ENCODE measurements at regions not wholly inside any gene's neighbourhood (a gene's known extent, or its start where the extent isn't known, plus 50 kb on each side); places are given as distances from the start of the nearest gene placed in this dataset.
"Not testable (repeated sequence)": the region's sequence is repeated elsewhere in the genome, so short reads cannot be mapped to it uniquely, and the experiment has no call there.

DNA sequence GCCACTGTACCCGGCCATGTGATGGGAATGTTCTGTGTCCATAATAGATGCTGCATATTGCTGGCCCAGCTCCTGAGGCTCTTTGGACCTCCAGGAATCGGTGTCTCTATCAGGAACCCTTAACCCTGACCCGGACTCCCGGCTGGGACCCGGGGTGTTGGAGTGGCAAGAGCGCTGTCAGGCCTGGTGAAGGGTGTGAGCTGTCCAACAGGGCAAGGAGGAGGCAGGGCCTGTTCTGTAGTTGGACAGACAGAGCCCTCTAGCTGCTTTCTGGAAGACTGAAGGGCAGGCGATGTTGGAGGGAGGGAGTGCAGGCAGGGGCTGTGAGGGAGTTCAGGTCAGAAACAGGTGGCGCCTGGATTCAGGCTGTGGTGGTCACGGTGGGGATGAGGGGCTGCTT, 3082.3 kb downstream of the RPIA start:
- H3K27me3 ChIP-seq (ENCODE audit: insufficient read depth, low read length); POLR2A ChIA-PET; RAD21 ChIA-PET (ENCODE audit: low non-redundant PET in 1 of 2, low total read pairs in 2 of 2, uncharacterized antibody in 2 of 2, unreplicated experiment in 2 of 2); H3K36me3 ChIP-seq (ENCODE audit: control insufficient read depth in 1 of 2, insufficient read depth in 2 of 2, low read length in 2 of 2); BruUV-seq (replicated peaks); H3K9me3 ChIP-seq (ENCODE audit: control insufficient read depth in 1 of 2, insufficient read depth in 1 of 2, low read depth in 1 of 2, low read length in 2 of 2); H3K79me2 ChIP-seq (ENCODE audit: insufficient read depth, low read length); DNase-seq (ENCODE audit: low read depth, low spot score); H3K27ac ChIP-seq (ENCODE audit: low read depth, low read length); CTCF ChIA-PET; H3K9ac ChIP-seq (ENCODE audit: low read length); H4K20me1 ChIP-seq (ENCODE audit: insufficient read depth); H3K4me2 ChIP-seq (ENCODE audit: low read length); H2AFZ ChIP-seq (ENCODE audit: low read depth, low read length, poor library complexity, severe bottlenecking); H3K4me3 ChIP-seq (replicated peaks in 1 of 2; ENCODE audit: low read depth in 1 of 2, low read length in 2 of 2); H3K4me1 ChIP-seq (ENCODE audit: control insufficient read depth in 1 of 2, insufficient read depth in 2 of 2, low read length in 2 of 2); intact Hi-C loops (cut with micrococcal nuclease); ATAC-seq; H3K9me2 ChIP-seq (ENCODE audit: insufficient read depth): not testable (repeated sequence)
- TF ChIP-seq RAD21 (IDR thresholded peaks at IDR 0.05; ENCODE audit: low read depth): peak; percentile 10; the same call in 1 of the 2 replicates

DNA sequence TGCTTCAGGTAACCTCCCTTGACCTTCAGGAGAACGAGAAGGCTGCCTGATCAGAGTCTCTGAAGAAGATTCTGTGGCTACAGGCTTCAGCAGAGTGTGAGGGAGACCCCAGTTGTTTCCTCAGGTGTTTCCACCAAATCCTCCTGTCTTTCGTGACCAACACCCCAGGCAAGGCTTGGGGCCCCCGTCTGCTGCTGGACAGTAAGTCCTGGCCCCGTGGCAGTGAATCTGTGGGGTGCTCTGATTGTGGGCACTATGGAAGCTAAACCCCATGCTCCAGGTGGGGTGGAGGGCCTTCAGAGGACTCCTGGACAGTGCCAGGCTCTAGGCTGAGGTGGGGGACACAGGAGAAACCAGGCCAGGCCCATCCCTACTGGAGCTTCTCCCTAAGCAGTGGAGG, 3083.7 kb downstream of the RPIA start:
- H3K27me3 ChIP-seq (ENCODE audit: insufficient read depth, low read length); H3K27ac ChIP-seq (ENCODE audit: low read depth, low read length); intact Hi-C loops (cut with micrococcal nuclease); DNase-seq (ENCODE audit: low read depth, low spot score); POLR2A ChIA-PET; H3K4me2 ChIP-seq (ENCODE audit: low read length); BruUV-seq (replicated peaks); H3K36me3 ChIP-seq (ENCODE audit: control insufficient read depth in 1 of 2, insufficient read depth in 2 of 2, low read length in 2 of 2); H4K20me1 ChIP-seq (ENCODE audit: insufficient read depth); RAD21 ChIA-PET (ENCODE audit: low non-redundant PET in 1 of 2, low total read pairs in 2 of 2, uncharacterized antibody in 2 of 2, unreplicated experiment in 2 of 2); H3K79me2 ChIP-seq (ENCODE audit: insufficient read depth, low read length); H3K9me3 ChIP-seq (ENCODE audit: control insufficient read depth in 1 of 2, insufficient read depth in 1 of 2, low read depth in 1 of 2, low read length in 2 of 2); CTCF ChIA-PET; ATAC-seq; H3K4me1 ChIP-seq (ENCODE audit: control insufficient read depth in 1 of 2, insufficient read depth in 2 of 2, low read length in 2 of 2); H3K4me3 ChIP-seq (replicated peaks in 1 of 2; ENCODE audit: low read depth in 1 of 2, low read length in 2 of 2); H2AFZ ChIP-seq (ENCODE audit: low read depth, low read length, poor library complexity, severe bottlenecking); H3K9me2 ChIP-seq (ENCODE audit: insufficient read depth); H3K9ac ChIP-seq (ENCODE audit: low read length): not testable (repeated sequence)

DNA sequence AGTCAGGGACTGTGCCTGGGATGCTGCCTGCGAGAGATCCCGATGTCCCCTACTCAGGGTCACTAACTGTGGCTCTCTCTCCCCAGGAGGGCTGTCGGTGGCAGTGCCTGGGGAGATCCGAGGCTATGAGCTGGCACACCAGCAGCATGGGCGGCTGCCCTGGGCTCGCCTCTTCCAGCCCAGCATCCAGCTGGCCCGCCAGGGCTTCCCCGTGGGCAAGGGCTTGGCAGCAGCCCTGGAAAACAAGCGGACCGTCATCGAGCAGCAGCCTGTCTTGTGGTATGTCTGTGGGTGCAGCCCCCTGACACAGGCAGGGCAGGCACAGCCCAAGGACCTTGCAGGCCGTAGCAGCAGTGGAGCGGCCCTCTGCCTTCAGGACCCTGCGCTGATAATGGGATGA, 3088.9 kb downstream of the RPIA start:
- H3K36me3 ChIP-seq (ENCODE audit: control insufficient read depth in 1 of 2, insufficient read depth in 2 of 2, low read length in 2 of 2); H3K9me3 ChIP-seq (ENCODE audit: control insufficient read depth in 1 of 2, insufficient read depth in 1 of 2, low read depth in 1 of 2, low read length in 2 of 2); RAD21 ChIA-PET (ENCODE audit: low non-redundant PET in 1 of 2, low total read pairs in 2 of 2, uncharacterized antibody in 2 of 2, unreplicated experiment in 2 of 2); H4K20me1 ChIP-seq (ENCODE audit: insufficient read depth); POLR2A ChIA-PET; ATAC-seq; BruUV-seq (replicated peaks); H3K27ac ChIP-seq (ENCODE audit: low read depth, low read length); H3K9me2 ChIP-seq (ENCODE audit: insufficient read depth); CTCF ChIA-PET; H3K27me3 ChIP-seq (ENCODE audit: insufficient read depth, low read length); H3K79me2 ChIP-seq (ENCODE audit: insufficient read depth, low read length); H3K4me3 ChIP-seq (replicated peaks in 1 of 2; ENCODE audit: low read depth in 1 of 2, low read length in 2 of 2); H3K4me1 ChIP-seq (ENCODE audit: control insufficient read depth in 1 of 2, insufficient read depth in 2 of 2, low read length in 2 of 2); H3K4me2 ChIP-seq (ENCODE audit: low read length); H3K9ac ChIP-seq (ENCODE audit: low read length); intact Hi-C loops (cut with micrococcal nuclease); H2AFZ ChIP-seq (ENCODE audit: low read depth, low read length, poor library complexity, severe bottlenecking); DNase-seq (ENCODE audit: low read depth, low spot score): not testable (repeated sequence)

DNA sequence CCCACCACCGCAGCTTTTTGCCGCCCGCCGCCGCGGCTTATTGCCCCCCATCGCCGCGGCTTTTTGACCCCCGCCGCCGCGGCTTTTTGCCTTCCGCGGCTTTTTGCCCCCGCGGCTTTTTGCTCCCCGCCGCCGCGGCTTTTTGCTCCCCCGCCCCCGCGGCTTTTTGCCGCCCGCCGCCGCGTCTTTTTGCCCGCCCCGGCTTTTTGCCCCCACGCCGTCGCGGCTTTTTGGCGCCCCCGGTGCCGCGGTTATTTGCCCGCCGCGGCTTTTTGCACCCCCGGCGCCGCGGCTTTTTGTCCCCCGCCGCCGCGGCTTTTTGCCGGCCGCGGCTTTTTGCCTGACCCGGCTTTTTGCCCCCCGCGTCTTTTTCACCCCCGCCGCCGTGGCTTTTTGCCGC, 3061.8 kb upstream of the TEKT4 start:
- intact Hi-C loops (cut with micrococcal nuclease); ATAC-seq; H3K27me3 ChIP-seq (ENCODE audit: insufficient read depth, low read length); H4K20me1 ChIP-seq (ENCODE audit: insufficient read depth); H3K4me2 ChIP-seq (ENCODE audit: low read length); H3K27ac ChIP-seq (ENCODE audit: low read depth, low read length); H3K9me2 ChIP-seq (ENCODE audit: insufficient read depth); H3K36me3 ChIP-seq (ENCODE audit: control insufficient read depth in 1 of 2, insufficient read depth in 2 of 2, low read length in 2 of 2); H3K79me2 ChIP-seq (ENCODE audit: insufficient read depth, low read length); CTCF ChIA-PET; POLR2A ChIA-PET; H3K9ac ChIP-seq (ENCODE audit: low read length); BruUV-seq (replicated peaks); RAD21 ChIA-PET (ENCODE audit: low non-redundant PET in 1 of 2, low total read pairs in 2 of 2, uncharacterized antibody in 2 of 2, unreplicated experiment in 2 of 2); H3K9me3 ChIP-seq (ENCODE audit: control insufficient read depth in 1 of 2, insufficient read depth in 1 of 2, low read depth in 1 of 2, low read length in 2 of 2); H3K4me1 ChIP-seq (ENCODE audit: control insufficient read depth in 1 of 2, insufficient read depth in 2 of 2, low read length in 2 of 2); H2AFZ ChIP-seq (ENCODE audit: low read depth, low read length, poor library complexity, severe bottlenecking); H3K4me3 ChIP-seq (replicated peaks in 1 of 2; ENCODE audit: low read depth in 1 of 2, low read length in 2 of 2); DNase-seq (ENCODE audit: low read depth, low spot score): not testable (repeated sequence)

All from HCT116 (cell line).